ENCODE measurements at regions not wholly inside any gene's neighbourhood (a gene's known extent, or its start where the extent isn't known, plus 50 kb on each side); places are given as distances from the start of the nearest gene placed in this dataset.

- Histone ChIP-seq H3K27ac (ENCODE audit: low read depth, low read length) (no peak overlapping the region), H3K36me3 (ENCODE audit: insufficient read depth, low read length) (no peaks in the 10 kb centered on the region), H3K4me1 (ENCODE audit: insufficient read depth, low read length) (no peaks in the 10 kb centered on the region), H3K4me3 (ENCODE audit: low read length) (no peak overlapping the region), H3K27me3 (ENCODE audit: insufficient read depth, low read length, poor library complexity, severe bottlenecking) (no peaks in the 10 kb centered on the region), H3K9me3 (ENCODE audit: low read length) (no peaks in the 10 kb centered on the region)
- POLR2A ChIA-PET = no interaction called here
- H3K36me3 Mint-ChIP-seq = no peaks in the 10 kb centered on the region
- CTCF ChIA-PET = no interaction called here
- H3K27ac Mint-ChIP-seq = no peak overlapping the region
- no peaks in the 10 kb centered on the region for H3K27me3 Mint-ChIP-seq
- DNase-seq = no peak
- H3K4me3 Mint-ChIP-seq = no peak overlapping the region
- peaks cover 0 to 2% (median 0%) of the 10 kb centered on the region in 5 donors for H3K9me3 Mint-ChIP-seq
- H3K4me1 Mint-ChIP-seq = no peaks in the 10 kb centered on the region
Measured at GRCh38 chr4:123517176-123517575, 120.6 kb downstream of the SPRY1 start.

GRCh38 chr4:123517971-123518370, 121.4 kb downstream of the SPRY1 start:
- no peaks in the 10 kb centered on the region for H3K36me3 Mint-ChIP-seq
- DNase-seq = no peak
- no peaks in the 10 kb centered on the region for H3K27me3 ChIP-seq (ENCODE audit: insufficient read depth, low read length, poor library complexity, severe bottlenecking)
- POLR2A ChIA-PET = no interaction called here
- H3K4me3 ChIP-seq (ENCODE audit: low read length) = no peak overlapping the region
- H3K4me1 ChIP-seq (ENCODE audit: insufficient read depth, low read length) = no peaks in the 10 kb centered on the region
- H3K27me3 Mint-ChIP-seq = no peaks in the 10 kb centered on the region
- H3K9me3 ChIP-seq (ENCODE audit: low read length) = no peaks in the 10 kb centered on the region
- no peaks in the 10 kb centered on the region for H3K36me3 ChIP-seq (ENCODE audit: insufficient read depth, low read length)
- H3K27ac Mint-ChIP-seq = no peak overlapping the region
- no peak overlapping the region for H3K4me3 Mint-ChIP-seq
- H3K27ac ChIP-seq (ENCODE audit: low read depth, low read length) = no peak overlapping the region
- H3K9me3 Mint-ChIP-seq = no peaks in the 10 kb centered on the region
- CTCF ChIA-PET = no interaction called here
- no peaks in the 10 kb centered on the region for H3K4me1 Mint-ChIP-seq

GRCh38 chr4:123520325-123520724, 123.7 kb downstream of the SPRY1 start:
- no peak overlapping the region for H3K4me3 ChIP-seq (ENCODE audit: low read length)
- POLR2A ChIA-PET = no interaction called here
- Mint-ChIP-seq H3K4me3 (no peak overlapping the region), H3K36me3 (no peaks in the 10 kb centered on the region), H3K4me1 (no peaks in the 10 kb centered on the region), H3K27ac (no peak overlapping the region), H3K9me3 (no peaks in the 10 kb centered on the region), H3K27me3 (no peaks in the 10 kb centered on the region)
- CTCF ChIA-PET = no interaction called here
- no peaks in the 10 kb centered on the region for H3K9me3 ChIP-seq (ENCODE audit: low read length)
- DNase-seq = no peak
- H3K4me1 ChIP-seq (ENCODE audit: insufficient read depth, low read length) = no peaks in the 10 kb centered on the region
- no peak overlapping the region for H3K27ac ChIP-seq (ENCODE audit: low read depth, low read length)
- no peaks in the 10 kb centered on the region for H3K36me3 ChIP-seq (ENCODE audit: insufficient read depth, low read length)
- H3K27me3 ChIP-seq (ENCODE audit: insufficient read depth, low read length, poor library complexity, severe bottlenecking) = no peaks in the 10 kb centered on the region

GRCh38 chr4:123522081-123522480, 125.5 kb downstream of the SPRY1 start:
- Histone ChIP-seq H3K36me3 (ENCODE audit: insufficient read depth, low read length) (no peaks in the 10 kb centered on the region), H3K4me3 (ENCODE audit: low read length) (no peak overlapping the region), H3K27ac (ENCODE audit: low read depth, low read length) (no peak overlapping the region), H3K9me3 (ENCODE audit: low read length) (no peaks in the 10 kb centered on the region), H3K4me1 (ENCODE audit: insufficient read depth, low read length) (no peaks in the 10 kb centered on the region), H3K27me3 (ENCODE audit: insufficient read depth, low read length, poor library complexity, severe bottlenecking) (no peaks in the 10 kb centered on the region)
- ChIA-PET CTCF (no interaction called here), POLR2A (no interaction called here)
- H3K36me3 Mint-ChIP-seq = peaks cover 0 to 2% (median 0%) of the 10 kb centered on the region in 3 donors
- no peaks in the 10 kb centered on the region for H3K4me1 Mint-ChIP-seq
- DNase-seq = no peak
- H3K4me3 Mint-ChIP-seq = no peak overlapping the region
- H3K27me3 Mint-ChIP-seq = peaks cover 0 to 4% of the 10 kb centered on the region in 2 donors
- no peak overlapping the region for H3K27ac Mint-ChIP-seq
- H3K9me3 Mint-ChIP-seq = no peaks in the 10 kb centered on the region

- no peak overlapping the region for H3K27ac Mint-ChIP-seq
- H3K36me3 Mint-ChIP-seq = peaks cover 0 to 2% (median 0%) of the 10 kb centered on the region in 3 donors
- no peaks in the 10 kb centered on the region for H3K4me1 Mint-ChIP-seq
- H3K4me3 Mint-ChIP-seq = no peak overlapping the region
- ChIA-PET CTCF (no interaction called here), POLR2A (no interaction called here)
- H3K27me3 ChIP-seq (ENCODE audit: insufficient read depth, low read length, poor library complexity, severe bottlenecking) = no peaks in the 10 kb centered on the region
- H3K4me1 ChIP-seq (ENCODE audit: insufficient read depth, low read length) = no peaks in the 10 kb centered on the region
- no peak for DNase-seq
- H3K27ac ChIP-seq (ENCODE audit: low read depth, low read length) = no peak overlapping the region
- H3K27me3 Mint-ChIP-seq = peaks cover 0 to 4% of the 10 kb centered on the region in 2 donors
- no peaks in the 10 kb centered on the region for H3K9me3 ChIP-seq (ENCODE audit: low read length)
- no peaks in the 10 kb centered on the region for H3K9me3 Mint-ChIP-seq
- no peak overlapping the region for H3K4me3 ChIP-seq (ENCODE audit: low read length)
- no peaks in the 10 kb centered on the region for H3K36me3 ChIP-seq (ENCODE audit: insufficient read depth, low read length)
Measured at GRCh38 chr4:123522646-123523045, 126.1 kb downstream of the SPRY1 start.

GRCh38 chr4:123524958-123525628, 128.5 kb downstream of the SPRY1 start:
- no peaks in the 10 kb centered on the region for H3K36me3 ChIP-seq (ENCODE audit: insufficient read depth, low read length)
- Mint-ChIP-seq H3K4me3 (no peak overlapping the region), H3K36me3 (peaks cover 0 to 2% (median 0%) of the 10 kb centered on the region in 3 donors), H3K9me3 (no peaks in the 10 kb centered on the region), H3K4me1 (no peaks in the 10 kb centered on the region), H3K27ac (no peak overlapping the region), H3K27me3 (peaks cover 0 to 4% of the 10 kb centered on the region in 2 donors)
- H3K4me3 ChIP-seq (ENCODE audit: low read length) = no peak overlapping the region
- POLR2A ChIA-PET = no interaction called here
- no peaks in the 10 kb centered on the region for H3K4me1 ChIP-seq (ENCODE audit: insufficient read depth, low read length)
- no peaks in the 10 kb centered on the region for H3K9me3 ChIP-seq (ENCODE audit: low read length)
- H3K27ac ChIP-seq (ENCODE audit: low read depth, low read length) = no peak overlapping the region
- DNase-seq = no peak
- H3K27me3 ChIP-seq (ENCODE audit: insufficient read depth, low read length, poor library complexity, severe bottlenecking) = no peaks in the 10 kb centered on the region
- CTCF ChIA-PET = no interaction called here

GRCh38 chr4:123526511-123526910, 129.9 kb downstream of the SPRY1 start:
- Mint-ChIP-seq H3K4me1 (no peaks in the 10 kb centered on the region), H3K9me3 (no peaks in the 10 kb centered on the region), H3K36me3 (peaks cover 0 to 2% (median 0%) of the 10 kb centered on the region in 3 donors), H3K27ac (no peak overlapping the region), H3K27me3 (peaks cover 0 to 4% of the 10 kb centered on the region in 2 donors), H3K4me3 (no peak overlapping the region)
- H3K27ac ChIP-seq (ENCODE audit: low read depth, low read length) = no peak overlapping the region
- no peak overlapping the region for H3K4me3 ChIP-seq (ENCODE audit: low read length)
- ChIA-PET POLR2A (no interaction called here), CTCF (no interaction called here)
- no peaks in the 10 kb centered on the region for H3K4me1 ChIP-seq (ENCODE audit: insufficient read depth, low read length)
- DNase-seq = no peak
- no peaks in the 10 kb centered on the region for H3K36me3 ChIP-seq (ENCODE audit: insufficient read depth, low read length)
- no peaks in the 10 kb centered on the region for H3K27me3 ChIP-seq (ENCODE audit: insufficient read depth, low read length, poor library complexity, severe bottlenecking)
- H3K9me3 ChIP-seq (ENCODE audit: low read length) = no peaks in the 10 kb centered on the region

GRCh38 chr4:123528501-123529277, 132.1 kb downstream of the SPRY1 start:
- Mint-ChIP-seq H3K4me1 (no peaks in the 10 kb centered on the region), H3K9me3 (no peaks in the 10 kb centered on the region), H3K27ac (no peak overlapping the region), H3K4me3 (no peak overlapping the region), H3K36me3 (peaks cover 0 to 2% (median 0%) of the 10 kb centered on the region in 3 donors), H3K27me3 (peaks cover 0 to 4% of the 10 kb centered on the region in 2 donors)
- POLR2A ChIA-PET = no interaction called here
- DNase-seq = no peak
- Histone ChIP-seq H3K9me3 (ENCODE audit: low read length) (no peaks in the 10 kb centered on the region), H3K27me3 (ENCODE audit: insufficient read depth, low read length, poor library complexity, severe bottlenecking) (no peaks in the 10 kb centered on the region), H3K4me1 (ENCODE audit: insufficient read depth, low read length) (no peaks in the 10 kb centered on the region), H3K27ac (ENCODE audit: low read depth, low read length) (no peak overlapping the region), H3K4me3 (ENCODE audit: low read length) (no peak overlapping the region), H3K36me3 (ENCODE audit: insufficient read depth, low read length) (no peaks in the 10 kb centered on the region)
- CTCF ChIA-PET = no interaction called here
